ENCODE measurements at regions not wholly inside any gene's neighbourhood (a gene's known extent, or its start where the extent isn't known, plus 50 kb on each side); places are given as distances from the start of the nearest gene placed in this dataset.

- Histone ChIP-seq H4K91ac (ENCODE audit: low read length) (no peak overlapping the region), H3K18ac (ENCODE audit: low read depth in 1 of 2, low read length in 2 of 2) (no peak overlapping the region), H4K8ac (ENCODE audit: low read length) (no peak overlapping the region), H3K9me3 (ENCODE audit: control insufficient read depth, low read length) (peaks cover 23% of the 10 kb centered on the region), H2AFZ (ENCODE audit: low read depth, low read length) (no peak overlapping the region), H3K27ac (ENCODE audit: low read length, poor library complexity, severe bottlenecking) (no peak overlapping the region), H2BK12ac (ENCODE audit: low read length in 2 of 2) (no peak overlapping the region), H3K4ac (ENCODE audit: low read depth in 1 of 2, low read length in 2 of 2) (no peak overlapping the region), H3K9ac (ENCODE audit: low read length) (no peak overlapping the region), H2AK5ac (ENCODE audit: low read length, severe bottlenecking) (no peak overlapping the region), H3K27me3 (ENCODE audit: control insufficient read depth in 1 of 2, insufficient read depth in 1 of 2, low read length in 2 of 2) (no peaks in the 10 kb centered on the region), H2BK5ac (ENCODE audit: low read depth, low read length, poor library complexity, severe bottlenecking) (no peak overlapping the region), H3K79me1 (replicated peaks; ENCODE audit: low read length, poor library complexity, severe bottlenecking) (no peaks in the 10 kb centered on the region), H3K4me1 (ENCODE audit: control insufficient read depth, insufficient read depth, low read depth, low read length) (no peaks in the 10 kb centered on the region), H2BK15ac (ENCODE audit: low read depth, poor library complexity, severe bottlenecking) (no peak overlapping the region), H3K4me2 (ENCODE audit: low read length, poor library complexity, severe bottlenecking) (no peak overlapping the region), H3K36me3 (ENCODE audit: control insufficient read depth in 1 of 2, insufficient read depth in 2 of 2, low read depth in 1 of 2, low read length in 2 of 2) (no peaks in the 10 kb centered on the region), H3K14ac (ENCODE audit: low read length in 2 of 2) (no peak overlapping the region), H2BK120ac (ENCODE audit: low read depth, low read length) (no peak overlapping the region), H3K23ac (ENCODE audit: low read length in 2 of 2) (no peak overlapping the region), H3K4me3 (ENCODE audit: insufficient read depth in 1 of 2, low read depth in 1 of 2, low read length in 2 of 2) (no peak overlapping the region)
- WGBS, result no CpG with 5 or more reads among the region's 3 CpGs
- no peak for DNase-seq
Observed at GRCh38 chr4:136599890-136600289, 932.4 kb downstream of the PCDH18 start.

DNA sequence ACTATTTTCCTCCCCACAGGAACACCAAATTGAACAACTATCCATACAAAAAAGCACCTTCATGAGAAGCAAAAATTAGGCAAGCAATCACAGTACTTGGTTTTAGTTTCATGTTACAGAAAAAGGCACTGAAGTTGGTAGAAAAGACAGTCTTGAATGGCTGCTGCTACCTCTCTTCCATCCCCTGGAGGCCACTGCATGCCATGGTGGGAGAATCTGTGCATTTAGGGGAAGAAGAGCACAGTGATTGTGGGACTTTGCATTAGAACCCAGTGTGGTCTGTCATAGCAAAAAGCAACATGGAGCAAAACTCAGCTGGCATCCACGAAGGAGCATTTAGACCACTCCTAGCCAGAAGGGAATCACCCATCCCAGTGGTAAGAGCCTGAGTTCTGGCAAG is 941.9 kb downstream of the PCDH18 start:
- no peak overlapping the region for H3K23ac ChIP-seq (ENCODE audit: low read length in 2 of 2)
- no peak overlapping the region for H2AFZ ChIP-seq (ENCODE audit: low read depth, low read length)
- 94% methylated on average over 1 of the region's 1 CpG for WGBS
- H4K91ac ChIP-seq (ENCODE audit: low read length), result no peak overlapping the region
- H3K14ac ChIP-seq (ENCODE audit: low read length in 2 of 2), result no peak overlapping the region
- H2BK15ac ChIP-seq (ENCODE audit: low read depth, poor library complexity, severe bottlenecking), result no peak overlapping the region
- no peak overlapping the region for H3K27ac ChIP-seq (ENCODE audit: low read length, poor library complexity, severe bottlenecking)
- H3K4ac ChIP-seq (ENCODE audit: low read depth in 1 of 2, low read length in 2 of 2), result no peak overlapping the region
- H4K8ac ChIP-seq (ENCODE audit: low read length), result no peak overlapping the region
- DNase-seq, result no peak
- no peaks in the 10 kb centered on the region for H3K27me3 ChIP-seq (ENCODE audit: control insufficient read depth in 1 of 2, insufficient read depth in 1 of 2, low read length in 2 of 2)
- H2BK120ac ChIP-seq (ENCODE audit: low read depth, low read length), result no peak overlapping the region
- H3K79me1 ChIP-seq (replicated peaks; ENCODE audit: low read length, poor library complexity, severe bottlenecking), result no peaks in the 10 kb centered on the region
- H3K4me3 ChIP-seq (ENCODE audit: insufficient read depth in 1 of 2, low read depth in 1 of 2, low read length in 2 of 2), result no peak overlapping the region
- no peak overlapping the region for H2BK12ac ChIP-seq (ENCODE audit: low read length in 2 of 2)
- no peak overlapping the region for H2AK5ac ChIP-seq (ENCODE audit: low read length, severe bottlenecking)
- no peak overlapping the region for H3K18ac ChIP-seq (ENCODE audit: low read depth in 1 of 2, low read length in 2 of 2)
- H3K9me3 ChIP-seq (ENCODE audit: control insufficient read depth, low read length), result peaks cover 11% of the 10 kb centered on the region
- H3K4me1 ChIP-seq (ENCODE audit: control insufficient read depth, insufficient read depth, low read depth, low read length), result no peaks in the 10 kb centered on the region
- no peak overlapping the region for H2BK5ac ChIP-seq (ENCODE audit: low read depth, low read length, poor library complexity, severe bottlenecking)
- H3K36me3 ChIP-seq (ENCODE audit: control insufficient read depth in 1 of 2, insufficient read depth in 2 of 2, low read depth in 1 of 2, low read length in 2 of 2), result no peaks in the 10 kb centered on the region
- no peak overlapping the region for H3K9ac ChIP-seq (ENCODE audit: low read length)
- H3K4me2 ChIP-seq (ENCODE audit: low read length, poor library complexity, severe bottlenecking), result no peak overlapping the region

DNA sequence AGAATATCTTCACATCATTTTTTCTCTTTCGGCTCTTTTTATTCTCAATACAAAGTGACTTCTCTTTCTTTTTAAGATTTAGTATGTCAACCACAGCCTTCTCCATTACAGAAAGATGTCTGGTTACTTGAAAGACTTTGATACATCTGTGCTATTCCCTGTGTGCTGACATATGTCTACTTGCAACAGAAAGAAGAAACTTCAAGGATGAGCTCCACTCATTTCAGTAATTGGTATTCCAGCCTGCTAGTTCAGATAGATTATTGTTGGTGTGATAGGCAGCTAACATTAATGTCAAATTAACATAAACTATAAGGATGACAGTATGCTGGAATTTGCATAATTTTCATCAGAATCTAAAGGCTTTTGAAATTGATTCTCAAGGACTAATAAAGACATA is 948.7 kb downstream of the PCDH18 start:
- Histone ChIP-seq H3K9ac (ENCODE audit: low read length) (no peak overlapping the region), H3K9me3 (ENCODE audit: control insufficient read depth, low read length) (no peaks in the 10 kb centered on the region), H2BK15ac (ENCODE audit: low read depth, poor library complexity, severe bottlenecking) (no peak overlapping the region), H3K27ac (ENCODE audit: low read length, poor library complexity, severe bottlenecking) (no peak overlapping the region), H3K4me1 (ENCODE audit: control insufficient read depth, insufficient read depth, low read depth, low read length) (no peaks in the 10 kb centered on the region), H3K4me3 (ENCODE audit: insufficient read depth in 1 of 2, low read depth in 1 of 2, low read length in 2 of 2) (no peak overlapping the region), H3K4me2 (ENCODE audit: low read length, poor library complexity, severe bottlenecking) (no peak overlapping the region), H3K23ac (ENCODE audit: low read length in 2 of 2) (no peak overlapping the region), H3K79me1 (replicated peaks; ENCODE audit: low read length, poor library complexity, severe bottlenecking) (no peaks in the 10 kb centered on the region), H3K18ac (ENCODE audit: low read depth in 1 of 2, low read length in 2 of 2) (no peak overlapping the region), H2BK5ac (ENCODE audit: low read depth, low read length, poor library complexity, severe bottlenecking) (no peak overlapping the region), H2BK120ac (ENCODE audit: low read depth, low read length) (no peak overlapping the region), H3K27me3 (ENCODE audit: control insufficient read depth in 1 of 2, insufficient read depth in 1 of 2, low read length in 2 of 2) (no peaks in the 10 kb centered on the region), H2AFZ (ENCODE audit: low read depth, low read length) (no peak overlapping the region), H2AK5ac (ENCODE audit: low read length, severe bottlenecking) (no peak overlapping the region), H3K14ac (ENCODE audit: low read length in 2 of 2) (no peak overlapping the region), H3K36me3 (ENCODE audit: control insufficient read depth in 1 of 2, insufficient read depth in 2 of 2, low read depth in 1 of 2, low read length in 2 of 2) (no peaks in the 10 kb centered on the region), H4K91ac (ENCODE audit: low read length) (no peak overlapping the region), H4K8ac (ENCODE audit: low read length) (no peak overlapping the region), H2BK12ac (ENCODE audit: low read length in 2 of 2) (no peak overlapping the region), H3K4ac (ENCODE audit: low read depth in 1 of 2, low read length in 2 of 2) (no peak overlapping the region)
- 100% methylated on average over 1 of the region's 1 CpG for WGBS
- no peak for DNase-seq

GRCh38 chr4:136581119-136581518 is 951.2 kb downstream of the PCDH18 start:
- H3K4ac ChIP-seq (ENCODE audit: low read depth in 1 of 2, low read length in 2 of 2), result no peak overlapping the region
- H3K9me3 ChIP-seq (ENCODE audit: control insufficient read depth, low read length), result no peaks in the 10 kb centered on the region
- DNase-seq, result no peak
- no peak overlapping the region for H2AK5ac ChIP-seq (ENCODE audit: low read length, severe bottlenecking)
- H3K4me1 ChIP-seq (ENCODE audit: control insufficient read depth, insufficient read depth, low read depth, low read length), result no peaks in the 10 kb centered on the region
- H3K14ac ChIP-seq (ENCODE audit: low read length in 2 of 2), result no peak overlapping the region
- H2BK5ac ChIP-seq (ENCODE audit: low read depth, low read length, poor library complexity, severe bottlenecking), result no peak overlapping the region
- H4K91ac ChIP-seq (ENCODE audit: low read length), result no peak overlapping the region
- no peaks in the 10 kb centered on the region for H3K27me3 ChIP-seq (ENCODE audit: control insufficient read depth in 1 of 2, insufficient read depth in 1 of 2, low read length in 2 of 2)
- no peak overlapping the region for H3K27ac ChIP-seq (ENCODE audit: low read length, poor library complexity, severe bottlenecking)
- no peak overlapping the region for H3K4me3 ChIP-seq (ENCODE audit: insufficient read depth in 1 of 2, low read depth in 1 of 2, low read length in 2 of 2)
- H3K9ac ChIP-seq (ENCODE audit: low read length), result no peak overlapping the region
- no peak overlapping the region for H2BK120ac ChIP-seq (ENCODE audit: low read depth, low read length)
- H3K36me3 ChIP-seq (ENCODE audit: control insufficient read depth in 1 of 2, insufficient read depth in 2 of 2, low read depth in 1 of 2, low read length in 2 of 2), result no peaks in the 10 kb centered on the region
- no peak overlapping the region for H3K23ac ChIP-seq (ENCODE audit: low read length in 2 of 2)
- H4K8ac ChIP-seq (ENCODE audit: low read length), result no peak overlapping the region
- no peak overlapping the region for H2AFZ ChIP-seq (ENCODE audit: low read depth, low read length)
- no peak overlapping the region for H2BK15ac ChIP-seq (ENCODE audit: low read depth, poor library complexity, severe bottlenecking)
- H3K18ac ChIP-seq (ENCODE audit: low read depth in 1 of 2, low read length in 2 of 2), result no peak overlapping the region
- H3K79me1 ChIP-seq (replicated peaks; ENCODE audit: low read length, poor library complexity, severe bottlenecking), result no peaks in the 10 kb centered on the region
- no peak overlapping the region for H2BK12ac ChIP-seq (ENCODE audit: low read length in 2 of 2)
- H3K4me2 ChIP-seq (ENCODE audit: low read length, poor library complexity, severe bottlenecking), result no peak overlapping the region
